Coronary artery (tissue), 2 donors: ENCODE measurements at regions not wholly inside any gene's neighbourhood (a gene's known extent, or its start where the extent isn't known, plus 50 kb on each side); places are given as distances from the start of the nearest gene placed in this dataset.

Source experiments
- DNase-seq: peaks from one replicate; pipeline ENCODE4 v3.0.0-alpha.2; 2017; ENCODE audit warnings: low spot score
- H3K27ac ChIP-seq, 2 donors: fragments of 200-600 bp; sonication (generic); one replicate each; pipeline ENCODE4 v1.5.1; 2016 to 2019
- H3K4me3 ChIP-seq: fragments of 200-600 bp; sonication (generic); 2 replicates; pipeline ENCODE4 v1.5.1; 2016; ENCODE audit warnings: mild to moderate bottlenecking, moderate library complexity
- TF ChIP-seq, protein P1 (sequence below): fragments of 200-600 bp; sonication (generic); IDR thresholded peaks from one replicate; pipeline ENCODE4 v1.5.1; 2019; ENCODE audit warnings: antibody characterized with exemption

DNA sequence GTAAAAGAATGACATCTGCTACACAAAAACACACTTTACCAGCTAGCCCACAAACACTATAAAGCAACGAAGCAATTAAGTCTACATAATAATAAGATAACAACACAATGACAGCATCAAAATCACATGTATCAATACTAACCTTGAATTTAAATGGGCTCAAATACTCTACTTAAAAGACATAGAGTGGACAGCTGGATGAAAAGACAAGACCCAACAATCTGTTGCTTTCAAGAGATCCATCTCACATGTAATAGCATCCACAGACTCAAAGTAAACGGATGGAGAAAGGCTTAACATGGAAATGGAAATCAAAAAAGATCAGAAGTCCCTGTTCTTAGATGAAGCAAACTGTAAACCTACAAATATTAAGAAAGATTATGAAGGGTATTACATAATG lies 2175.9 kb downstream of the PCDH9 start:
- TF ChIP-seq, protein P1, sequence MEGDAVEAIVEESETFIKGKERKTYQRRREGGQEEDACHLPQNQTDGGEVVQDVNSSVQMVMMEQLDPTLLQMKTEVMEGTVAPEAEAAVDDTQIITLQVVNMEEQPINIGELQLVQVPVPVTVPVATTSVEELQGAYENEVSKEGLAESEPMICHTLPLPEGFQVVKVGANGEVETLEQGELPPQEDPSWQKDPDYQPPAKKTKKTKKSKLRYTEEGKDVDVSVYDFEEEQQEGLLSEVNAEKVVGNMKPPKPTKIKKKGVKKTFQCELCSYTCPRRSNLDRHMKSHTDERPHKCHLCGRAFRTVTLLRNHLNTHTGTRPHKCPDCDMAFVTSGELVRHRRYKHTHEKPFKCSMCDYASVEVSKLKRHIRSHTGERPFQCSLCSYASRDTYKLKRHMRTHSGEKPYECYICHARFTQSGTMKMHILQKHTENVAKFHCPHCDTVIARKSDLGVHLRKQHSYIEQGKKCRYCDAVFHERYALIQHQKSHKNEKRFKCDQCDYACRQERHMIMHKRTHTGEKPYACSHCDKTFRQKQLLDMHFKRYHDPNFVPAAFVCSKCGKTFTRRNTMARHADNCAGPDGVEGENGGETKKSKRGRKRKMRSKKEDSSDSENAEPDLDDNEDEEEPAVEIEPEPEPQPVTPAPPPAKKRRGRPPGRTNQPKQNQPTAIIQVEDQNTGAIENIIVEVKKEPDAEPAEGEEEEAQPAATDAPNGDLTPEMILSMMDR: no peak
- DNase-seq: no peak
- Histone ChIP-seq H3K4me3 (no peak overlapping the region), H3K27ac (no peak overlapping the region)

DNA sequence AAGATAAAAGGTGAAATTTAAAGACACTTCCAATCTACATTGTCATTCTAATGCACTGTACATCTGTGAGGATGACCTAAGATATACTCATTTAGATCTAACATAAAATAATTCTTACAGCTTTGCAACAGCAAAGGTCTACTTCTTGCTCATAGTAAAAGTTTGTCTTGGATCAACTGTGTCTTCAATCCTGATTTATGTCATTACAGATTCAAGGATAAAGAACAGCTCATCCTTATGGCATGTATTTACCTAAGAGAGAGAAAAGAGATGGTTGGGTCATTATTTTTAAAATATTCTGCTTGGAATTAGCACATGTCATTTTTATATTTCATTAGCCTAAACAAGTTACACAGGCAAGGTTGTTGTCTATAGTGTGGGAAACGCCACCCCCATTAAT lies 2193.1 kb downstream of the PCDH9 start:
- Histone ChIP-seq H3K27ac (no peak overlapping the region), H3K4me3 (no peak overlapping the region)
- TF ChIP-seq, protein P1: no peak
- no peak for DNase-seq

DNA sequence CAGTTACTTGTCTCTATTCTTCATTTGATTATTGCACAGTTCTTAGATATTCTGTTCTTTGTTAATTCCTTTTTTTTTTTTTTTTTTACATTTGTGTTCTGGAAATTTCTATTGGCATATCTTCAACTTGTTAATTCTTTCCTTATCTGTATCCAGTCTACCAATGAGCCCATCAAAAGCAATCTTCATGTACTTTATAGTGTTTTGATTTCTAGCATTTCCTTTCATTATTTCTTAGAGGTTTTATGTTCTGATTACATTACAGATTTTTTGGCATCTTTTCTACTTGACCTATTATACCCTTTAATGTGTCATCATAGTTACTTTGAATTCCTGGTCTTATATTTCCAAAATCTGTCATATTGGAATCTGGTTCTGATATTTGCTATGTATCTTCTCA lies 2194.8 kb downstream of the PCDH9 start:
- DNase-seq: no peak
- Histone ChIP-seq H3K27ac (no peak overlapping the region), H3K4me3 (no peak overlapping the region)
- TF ChIP-seq, protein P1: no peak

DNA sequence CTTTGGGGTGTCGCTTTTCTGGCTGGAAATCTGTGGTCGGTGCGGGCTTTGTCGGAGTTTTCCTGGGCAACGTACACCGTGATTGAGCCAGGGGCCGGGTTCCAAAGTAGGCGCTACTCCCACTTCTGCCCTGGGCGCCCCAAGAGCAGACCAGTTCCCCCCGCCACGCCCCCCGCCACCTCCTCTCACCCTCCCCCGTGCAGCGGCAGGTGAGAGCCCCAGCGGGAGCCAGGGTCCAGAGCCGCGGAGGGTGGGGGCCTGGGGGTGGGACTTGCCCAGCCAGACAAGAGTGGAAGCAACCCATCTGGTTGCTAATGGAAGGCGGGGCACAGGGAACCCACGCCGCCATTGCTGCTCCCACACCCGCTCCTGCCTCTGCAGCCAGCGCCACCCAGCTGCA lies 2195.9 kb downstream of the PCDH9 start:
- TF ChIP-seq, protein P1: no peak
- DNase-seq: no peak

DNA sequence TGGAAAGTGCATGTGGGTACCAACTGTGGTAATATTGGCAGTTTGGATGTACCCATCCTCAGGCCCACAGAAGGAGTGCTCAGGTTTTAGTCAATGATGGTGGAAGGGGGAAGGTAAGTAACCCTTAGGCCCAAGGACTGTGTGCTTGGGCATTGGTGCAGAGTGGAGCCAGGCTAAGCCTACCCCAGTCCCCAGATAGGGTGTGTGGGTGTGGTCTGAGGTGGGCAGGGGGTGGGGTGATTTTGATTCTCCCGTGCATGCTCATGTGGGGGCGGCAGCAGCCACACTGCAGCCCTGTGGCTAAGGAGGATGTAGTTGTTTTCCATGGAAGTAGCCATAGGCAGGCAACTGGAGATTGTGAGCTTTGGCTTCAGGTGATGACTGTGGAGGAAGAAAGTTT lies 2197.3 kb downstream of the PCDH9 start:
- TF ChIP-seq, protein P1: no peak
- Histone ChIP-seq H3K27ac (no peak overlapping the region), H3K4me3 (no peak overlapping the region)
- no peak for DNase-seq

More for the DNA sequence above, 2195.9 kb downstream of the PCDH9 start:
- H3K4me3 ChIP-seq: no peak overlapping the region
- H3K27ac ChIP-seq: no peak overlapping the region

DNA sequence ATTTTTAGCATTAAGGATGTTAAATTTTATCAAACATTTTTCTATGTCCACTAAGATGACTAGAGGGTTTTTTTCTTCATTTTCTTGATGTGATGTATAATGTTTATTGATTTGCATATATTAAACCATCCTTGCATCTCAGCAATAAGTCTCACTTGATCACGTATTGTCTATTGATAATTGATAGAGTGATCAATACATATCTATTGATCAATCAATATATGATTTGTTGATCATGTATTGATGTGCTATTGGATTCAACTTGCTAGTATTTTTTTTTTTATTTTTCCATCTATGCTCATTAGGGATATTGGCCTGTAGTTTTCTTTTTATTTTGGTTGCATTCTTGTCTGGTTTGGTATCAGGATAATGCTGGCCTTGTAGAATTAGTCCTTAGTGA lies 2202.0 kb downstream of the PCDH9 start:
- Histone ChIP-seq H3K27ac (no peak overlapping the region), H3K4me3 (no peak overlapping the region)
- TF ChIP-seq, protein P1: no peak
- DNase-seq: no peak

DNA sequence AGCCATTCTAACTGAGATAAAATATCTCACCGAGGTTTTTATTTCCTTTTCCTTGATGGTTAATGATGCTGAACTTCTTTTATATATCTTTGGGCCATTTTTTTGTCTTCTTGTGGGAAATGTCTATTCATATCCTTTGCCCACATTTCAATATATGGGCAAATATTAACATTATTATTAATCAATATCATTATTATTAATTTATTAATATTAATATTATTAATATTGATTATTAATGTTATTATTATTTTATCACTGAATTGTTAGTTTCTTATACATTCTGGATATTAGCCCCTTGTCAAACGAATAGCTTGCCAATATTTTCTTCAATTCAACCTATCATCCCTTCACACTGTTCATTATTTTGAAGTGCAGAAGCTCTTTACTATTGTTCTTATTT lies 2203.6 kb downstream of the PCDH9 start:
- TF ChIP-seq, protein P1: no peak
- DNase-seq: no peak
- no peak overlapping the region for H3K4me3 ChIP-seq
- H3K27ac ChIP-seq: no peak overlapping the region
